CMK (cell line): ENCODE measurements at regions not wholly inside any gene's neighbourhood (a gene's known extent, or its start where the extent isn't known, plus 50 kb on each side); places are given as distances from the start of the nearest gene placed in this dataset.

Experiments used
- DNase-seq: peaks from one replicate; pipeline ENCODE4 v3.0.0-alpha.2; 2010; ENCODE audit warnings: low read depth

DNA sequence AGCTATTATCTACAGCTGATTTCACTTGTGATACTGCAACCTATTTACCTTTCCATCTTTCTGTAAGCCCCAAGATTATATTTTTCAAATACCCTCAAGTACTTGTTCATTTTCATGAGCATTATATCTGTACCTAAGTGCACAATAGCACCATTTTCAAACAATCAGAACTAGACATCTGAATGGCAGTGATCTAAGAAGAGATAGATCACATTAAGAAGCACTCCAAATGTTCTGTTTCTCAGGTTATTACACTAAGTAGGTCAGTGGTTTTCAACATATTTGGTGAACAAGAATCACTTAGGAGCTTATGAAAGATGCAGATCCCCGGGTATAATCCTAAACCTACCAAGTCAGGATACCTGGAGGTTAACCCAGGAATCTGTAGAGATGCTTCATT is 872.7 kb downstream of the DCDC2C start:
- no peak for DNase-seq

DNA sequence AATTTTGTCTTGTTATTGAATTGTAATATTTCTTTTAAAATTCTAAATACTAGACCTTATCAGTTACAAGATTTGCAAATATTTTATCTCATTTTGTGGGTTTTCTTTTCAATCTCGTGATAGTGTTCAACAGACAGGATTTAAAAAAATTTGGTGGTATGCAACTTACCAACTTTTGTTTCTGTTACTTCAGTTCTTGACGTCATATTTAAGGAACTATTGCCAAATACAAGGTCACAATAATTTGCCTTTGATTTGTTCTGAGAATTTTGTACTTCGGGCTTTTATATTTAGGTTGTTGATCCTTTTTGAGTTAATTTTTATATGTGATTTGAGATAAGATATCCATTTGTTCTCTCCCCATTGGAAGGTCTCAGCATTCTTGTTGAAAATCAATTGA is 876.6 kb downstream of the DCDC2C start:
- DNase-seq: no peak

DNA sequence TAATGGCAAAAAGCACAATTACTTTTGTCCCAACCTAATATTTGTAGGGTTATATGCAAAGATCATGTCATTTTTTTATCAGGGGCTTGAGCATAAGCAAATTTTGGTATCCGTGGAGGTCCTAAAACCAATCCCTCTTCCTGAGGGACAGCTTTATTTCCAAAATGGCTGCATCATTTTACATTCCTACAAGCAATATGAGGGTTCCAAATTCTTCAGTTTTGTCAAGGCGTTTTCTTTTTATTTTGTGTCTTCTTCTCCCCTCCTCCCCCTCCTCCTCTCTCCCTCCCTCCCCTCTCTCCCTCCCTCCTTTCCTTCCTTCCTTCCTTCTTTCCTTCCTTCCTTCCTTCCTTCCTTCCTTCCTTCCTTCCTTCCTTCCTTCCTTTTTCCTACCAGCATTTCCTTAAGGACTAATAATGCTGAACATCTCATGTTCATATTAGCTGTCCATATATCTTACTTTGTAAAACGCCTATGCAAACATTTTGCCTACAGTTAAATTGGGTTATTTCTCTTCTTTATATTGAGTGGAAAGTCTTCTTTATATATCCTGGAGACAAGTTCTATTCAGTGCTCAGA is 881.8 kb downstream of the DCDC2C start:
- no peak for DNase-seq

DNA sequence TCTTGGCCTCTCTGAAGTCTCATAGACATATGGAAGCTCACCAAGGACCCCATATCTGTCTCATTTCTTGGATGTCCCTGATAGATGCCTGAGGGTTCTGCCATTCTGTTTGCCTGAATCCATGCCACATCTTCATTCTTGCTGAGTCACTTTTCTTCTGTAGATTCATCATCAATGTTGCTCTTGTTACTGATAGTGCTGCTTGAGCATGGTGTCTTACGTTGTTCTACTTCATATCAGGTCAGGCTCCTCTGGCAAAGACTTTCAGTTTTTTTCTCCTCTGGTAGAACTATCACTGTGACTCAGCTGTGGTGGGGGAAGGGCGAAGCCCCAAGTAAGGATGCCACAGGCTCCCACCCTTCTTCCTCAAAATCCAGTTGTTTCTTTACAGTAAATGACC is 885.2 kb downstream of the DCDC2C start:
- DNase-seq: no peak

DNA sequence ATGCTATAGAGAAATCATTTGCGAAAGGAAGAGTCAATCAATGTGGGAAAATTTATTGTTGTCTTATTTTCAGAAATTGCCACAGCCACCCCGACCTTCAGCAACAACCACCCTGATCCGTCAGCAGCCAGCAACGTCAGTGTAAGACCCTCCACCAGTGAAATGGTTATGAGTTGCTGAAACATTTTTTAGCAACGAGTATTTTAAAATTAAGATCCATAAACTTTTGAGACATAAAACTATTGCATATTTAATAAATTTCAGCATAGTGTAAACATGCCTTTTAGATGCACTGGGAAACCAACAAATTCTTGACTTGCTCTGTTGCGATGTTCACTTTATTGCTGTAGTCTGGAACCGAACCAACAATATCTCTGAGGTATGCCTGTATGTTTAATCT is 887.9 kb downstream of the DCDC2C start:
- DNase-seq: no peak

DNA sequence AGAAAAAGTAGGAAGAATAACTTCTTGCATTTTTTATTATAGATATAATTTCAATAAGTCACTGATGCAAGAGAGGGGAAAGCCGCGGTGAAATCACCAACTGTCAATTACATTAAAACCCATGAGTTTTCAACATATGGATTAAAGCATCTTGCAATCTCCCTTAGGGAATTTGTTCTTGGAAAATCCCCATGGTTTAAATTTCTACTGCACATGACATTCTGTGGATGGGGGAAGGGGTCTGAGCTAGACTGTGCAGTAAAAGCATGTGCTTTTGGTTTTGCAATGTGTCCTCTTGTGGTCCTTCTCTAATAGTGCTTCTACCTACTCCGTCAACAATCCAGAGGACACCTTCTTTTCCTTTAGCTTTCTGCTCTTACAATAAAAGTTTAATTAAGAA is 894.0 kb downstream of the DCDC2C start:
- no peak for DNase-seq

DNA sequence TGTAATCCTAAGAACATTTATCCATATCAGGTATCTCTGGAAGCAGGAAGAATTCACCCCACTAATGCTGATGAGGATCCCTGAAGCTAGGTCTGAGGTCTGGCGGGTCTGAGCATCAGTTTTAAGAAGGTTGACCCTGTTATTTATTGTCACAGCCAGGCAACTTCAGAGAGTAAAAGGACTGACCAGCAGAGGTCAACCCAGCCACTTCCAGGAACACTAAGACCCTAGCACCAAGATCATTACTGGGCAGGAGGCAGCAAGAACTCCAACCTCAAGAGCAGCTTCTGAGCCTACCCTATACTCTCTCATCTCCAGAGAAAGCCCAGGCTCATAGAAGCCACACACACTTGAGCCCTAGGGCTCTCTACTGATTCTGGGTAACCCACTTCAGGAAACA is 901.4 kb downstream of the DCDC2C start:
- no peak for DNase-seq

DNA sequence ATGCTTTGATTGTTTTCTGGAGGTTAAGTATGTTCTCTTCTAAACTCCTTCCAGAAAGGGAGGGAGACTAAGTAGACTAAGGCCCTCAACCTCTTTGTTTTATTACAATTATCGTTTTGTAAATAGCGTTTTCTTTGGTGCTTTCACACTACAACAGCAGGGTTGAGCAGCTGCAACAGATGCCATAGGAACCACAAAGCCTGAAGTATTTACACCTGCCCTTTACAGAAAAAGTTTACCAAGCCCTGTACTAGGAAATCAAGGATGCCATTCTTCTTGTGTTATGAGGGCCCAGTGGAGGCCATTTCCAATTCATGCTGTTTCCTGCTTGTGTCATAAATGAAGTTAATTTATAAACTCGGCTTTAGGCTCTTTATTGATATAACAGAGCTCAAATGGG is 914.8 kb downstream of the DCDC2C start:
- DNase-seq: no peak

DNA sequence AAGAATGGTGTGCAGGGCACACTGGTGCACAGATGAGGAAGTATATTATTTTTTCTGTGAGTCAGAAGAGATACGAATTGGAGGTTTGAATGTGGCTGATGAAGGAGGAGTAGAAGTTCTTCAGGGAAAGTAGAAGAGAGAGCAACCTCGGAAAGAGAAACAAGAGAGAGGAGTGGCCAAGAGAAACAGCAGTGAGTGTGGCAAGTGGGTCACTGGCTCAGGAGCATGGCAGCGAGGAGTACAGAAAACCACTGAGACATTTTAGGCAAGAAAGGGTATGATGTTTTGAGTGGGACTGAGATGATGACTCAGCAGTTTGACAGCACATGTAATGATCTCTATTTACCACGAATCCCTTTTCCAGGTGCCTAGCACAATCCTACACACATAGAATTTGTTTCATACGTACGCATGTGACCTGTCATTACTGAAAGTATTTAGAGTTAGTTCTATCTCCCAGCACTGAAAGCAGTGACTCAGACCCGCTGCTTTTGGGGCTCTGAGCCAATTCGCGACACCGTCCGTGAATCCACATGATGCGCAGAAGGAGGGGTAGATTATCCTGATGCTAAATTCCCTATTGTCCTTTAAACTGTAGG is 915.4 kb downstream of the DCDC2C start:
- no peak for DNase-seq

DNA sequence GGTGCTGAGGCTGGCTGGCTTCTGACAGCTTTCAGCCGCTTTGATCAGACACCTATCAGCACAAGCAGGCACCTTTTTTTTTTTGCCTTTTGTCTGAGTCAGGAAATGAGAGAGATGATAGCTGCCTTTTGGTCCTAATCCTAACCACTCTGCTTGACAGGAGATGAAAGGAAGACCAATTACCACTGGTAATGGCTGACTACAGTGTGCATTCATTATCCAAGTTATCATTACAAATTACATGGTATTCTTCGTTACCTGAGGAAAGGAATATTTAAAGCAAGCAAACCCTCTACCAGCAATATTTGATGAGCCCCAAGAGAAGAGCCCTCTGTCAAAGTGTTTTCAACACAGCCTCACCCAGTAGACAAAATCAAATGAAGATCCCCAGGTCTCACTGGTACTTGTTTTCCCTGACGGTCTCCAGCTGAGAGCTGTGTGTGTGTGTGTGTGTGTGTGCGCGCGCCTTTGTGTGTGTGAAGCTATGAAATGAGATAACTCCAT is 925.7 kb downstream of the DCDC2C start:
- DNase-seq: no peak

DNA sequence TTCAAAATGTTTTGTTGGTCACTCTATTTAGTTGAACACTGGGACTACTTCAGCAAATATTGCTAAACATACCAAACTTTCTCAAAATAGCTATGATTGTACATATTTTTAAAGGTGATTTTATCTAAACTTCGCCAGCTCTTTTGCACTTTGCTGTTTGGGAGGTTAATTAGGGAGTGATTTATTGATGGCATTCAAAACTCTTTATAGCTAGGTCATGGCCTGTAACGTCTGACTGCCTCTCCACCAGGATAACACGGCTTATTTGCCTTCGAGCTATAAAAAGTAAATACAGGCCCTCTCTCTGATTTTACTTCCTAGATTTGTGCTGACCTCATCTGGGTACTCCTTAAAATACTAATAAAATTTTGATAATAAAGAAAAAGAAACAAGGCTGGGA is 931.9 kb downstream of the DCDC2C start:
- no peak for DNase-seq

DNA sequence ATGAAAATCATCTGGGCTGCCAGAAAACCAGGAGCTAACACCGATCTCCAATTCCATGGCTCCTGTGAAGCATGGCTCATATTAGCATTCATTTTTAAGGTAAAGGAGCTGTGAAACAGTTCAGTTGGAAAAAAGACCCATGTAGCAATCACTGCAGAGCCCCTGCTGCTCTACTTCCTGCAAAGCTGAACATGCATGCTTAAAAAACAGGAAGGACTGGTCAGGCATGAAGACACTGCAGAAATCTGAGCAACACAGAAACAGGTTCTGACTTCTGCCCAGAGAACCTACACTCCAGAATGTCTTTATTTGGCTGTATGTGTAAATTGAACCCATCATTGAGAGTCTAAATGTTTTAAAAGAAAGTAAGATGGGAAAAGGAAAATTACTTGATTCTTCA is 950.6 kb downstream of the DCDC2C start:
- DNase-seq: no peak

DNA sequence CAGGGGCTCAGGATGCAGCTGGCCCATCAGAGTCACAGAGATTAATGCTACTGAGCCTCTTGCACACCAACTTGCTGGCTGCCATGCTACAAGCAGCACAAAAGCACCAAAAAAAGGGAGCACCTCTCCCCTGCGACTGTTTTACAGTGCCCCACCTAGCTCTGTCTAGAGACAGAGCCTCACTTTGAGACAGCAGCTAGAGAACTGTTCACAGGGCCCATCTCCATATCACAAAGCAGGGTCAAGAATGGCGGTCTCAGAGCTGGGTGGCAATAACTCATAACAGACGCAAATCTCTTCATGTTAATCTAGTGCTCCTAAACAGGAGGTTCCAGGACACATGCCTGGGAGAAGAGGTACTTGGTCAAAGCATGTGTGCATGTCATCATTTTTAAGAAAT is 953.0 kb downstream of the DCDC2C start:
- DNase-seq: no peak

DNA sequence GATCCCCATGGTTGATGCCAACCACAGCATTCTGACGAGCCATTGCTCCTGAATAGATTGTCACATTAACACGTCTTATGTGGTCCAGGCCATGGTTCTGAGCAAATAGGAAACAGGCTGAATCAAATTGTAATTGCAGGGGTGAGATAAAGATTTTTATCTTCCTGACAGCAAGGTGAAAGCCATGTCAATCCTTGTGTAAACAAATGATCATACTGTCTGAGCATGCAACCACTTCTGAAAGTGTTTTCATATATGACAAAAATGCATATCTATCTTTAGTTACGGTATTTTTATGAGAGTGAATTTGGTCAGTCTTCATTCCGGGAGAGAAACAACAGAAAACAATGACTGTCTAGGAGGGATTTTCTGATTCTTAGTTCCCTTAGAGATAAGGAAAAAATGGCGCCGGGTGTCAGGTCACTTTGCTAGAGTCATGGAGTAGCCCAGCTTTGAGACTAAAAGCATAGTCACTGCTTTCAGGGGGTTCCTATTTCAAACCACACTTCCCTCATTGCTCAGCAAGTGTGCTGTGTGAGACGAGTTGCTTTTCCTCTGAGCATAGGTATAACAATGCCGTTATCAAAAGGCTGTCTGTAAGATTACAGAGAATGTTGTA is 958.9 kb downstream of the DCDC2C start:
- DNase-seq: no peak

DNA sequence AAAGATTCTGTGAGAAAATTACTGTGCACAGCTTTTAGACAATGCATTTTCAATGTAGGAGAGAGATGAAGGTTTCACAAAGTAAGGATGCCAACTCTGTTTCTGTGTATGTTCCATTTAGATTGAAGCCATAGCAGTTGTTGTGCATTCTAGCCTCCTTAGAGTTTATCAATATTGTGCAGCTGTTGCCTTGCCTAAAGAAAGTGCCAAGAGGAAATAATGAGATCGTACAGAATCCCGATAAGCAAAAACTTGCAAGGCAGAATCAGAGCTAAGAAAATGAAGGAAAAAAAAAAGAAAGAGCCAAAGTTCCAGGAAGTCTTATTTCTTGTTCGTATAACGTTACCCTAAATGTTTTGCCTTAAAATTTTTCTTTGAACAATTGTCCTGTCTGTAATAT is 965.0 kb downstream of the DCDC2C start:
- peak; percentile 47 for DNase-seq

DNA sequence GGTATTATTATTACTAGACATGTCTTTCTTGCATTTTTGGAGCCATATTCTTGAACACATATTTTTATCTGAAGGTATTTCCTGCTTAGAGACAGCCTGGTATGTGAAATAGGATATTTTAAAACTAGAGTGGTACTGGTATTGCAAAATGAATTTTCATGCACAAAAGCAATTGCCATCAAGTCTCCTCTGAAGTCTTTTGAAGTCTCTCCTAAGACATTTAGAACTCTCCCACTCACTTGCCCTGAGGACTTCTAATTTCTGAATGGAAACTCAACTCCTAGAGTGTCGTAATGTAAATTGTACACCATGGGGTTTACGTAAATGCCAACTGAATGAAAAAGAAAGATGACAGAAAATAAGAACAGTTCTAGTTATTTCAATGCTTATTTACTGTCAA is 967.0 kb downstream of the DCDC2C start:
- DNase-seq: no peak

DNA sequence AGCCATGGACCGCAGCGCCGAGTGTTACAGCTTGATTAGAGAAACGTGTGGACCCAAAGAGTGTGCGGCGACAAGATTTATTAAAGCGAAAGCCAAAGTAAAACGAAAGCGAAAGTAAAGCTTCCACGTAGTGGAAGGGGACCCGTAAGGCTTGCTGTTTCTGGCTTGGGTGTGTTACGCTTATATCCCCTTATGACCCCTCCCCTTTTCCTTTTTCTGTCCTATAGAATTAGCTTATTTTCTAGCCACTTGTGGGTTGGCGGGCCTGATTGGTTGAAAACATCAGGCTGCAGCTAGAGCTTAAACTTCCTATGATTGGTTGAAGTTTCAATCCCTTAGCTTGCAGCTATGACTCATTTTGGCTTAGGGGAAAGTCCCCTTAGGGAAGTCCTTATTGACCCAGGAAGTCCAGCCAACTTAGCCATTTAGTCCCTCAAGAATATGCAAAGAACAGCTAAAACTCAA is 969.7 kb downstream of the DCDC2C start:
- DNase-seq: peak; percentile 75

DNA sequence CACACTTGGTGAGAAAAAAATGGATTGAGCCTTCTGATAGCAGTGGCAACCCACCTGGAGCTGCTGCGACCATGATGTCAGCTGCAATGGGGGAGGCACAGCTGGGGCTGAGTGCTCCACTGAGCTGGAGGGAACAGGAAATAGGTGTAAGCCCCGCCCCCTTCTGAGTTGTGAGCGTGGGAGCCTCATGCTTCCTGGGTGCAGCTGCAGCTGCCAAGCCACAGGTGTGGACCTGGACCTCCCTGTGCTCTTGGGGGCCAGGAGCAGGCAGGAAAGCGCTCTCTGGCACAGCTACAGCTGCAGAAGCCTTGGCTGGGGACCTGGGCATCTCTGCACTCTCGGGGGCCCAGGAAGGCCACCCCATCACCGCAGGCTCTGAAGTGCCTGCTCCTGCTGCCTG is 970.6 kb downstream of the DCDC2C start:
- no peak for DNase-seq

DNA sequence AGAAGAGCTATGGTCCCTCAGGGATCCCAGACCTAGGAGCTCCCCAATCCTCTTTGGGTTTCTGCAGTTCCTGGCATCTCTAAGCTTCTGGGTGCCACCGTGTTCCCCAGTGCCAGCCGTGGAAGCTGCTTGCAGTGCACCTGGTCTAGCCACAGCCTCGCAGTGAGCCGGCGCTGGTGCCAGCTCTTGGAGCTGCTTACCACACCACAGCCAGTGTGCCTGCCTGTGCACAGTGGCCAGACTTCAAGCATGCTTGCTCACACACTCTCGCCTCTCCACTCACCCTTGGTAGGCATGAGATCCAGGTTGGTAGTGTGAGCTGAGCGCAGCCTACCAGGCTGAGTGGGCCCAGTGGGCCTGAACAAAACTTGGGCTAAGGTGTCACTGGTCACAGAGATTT is 971.9 kb downstream of the DCDC2C start:
- no peak for DNase-seq

DNA sequence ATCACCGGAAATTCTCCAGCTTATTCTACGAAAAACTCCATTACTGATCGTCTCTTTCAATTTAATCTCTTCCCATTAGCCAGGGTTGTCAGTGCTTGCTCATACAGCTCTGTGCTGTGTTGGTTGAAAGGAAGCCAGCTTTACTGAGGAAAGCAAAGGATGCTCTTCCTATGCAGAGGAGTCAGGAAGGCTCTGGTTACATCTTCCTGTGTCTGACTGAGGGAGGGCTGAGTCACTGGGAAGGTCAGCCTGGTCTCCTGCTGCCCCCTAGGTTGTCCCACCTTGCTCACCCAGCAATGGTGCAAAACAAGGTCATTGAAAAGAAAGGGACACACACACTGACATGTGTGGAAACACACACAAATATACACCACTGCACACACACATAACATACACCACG is 975.6 kb downstream of the DCDC2C start:
- DNase-seq: no peak

DNA sequence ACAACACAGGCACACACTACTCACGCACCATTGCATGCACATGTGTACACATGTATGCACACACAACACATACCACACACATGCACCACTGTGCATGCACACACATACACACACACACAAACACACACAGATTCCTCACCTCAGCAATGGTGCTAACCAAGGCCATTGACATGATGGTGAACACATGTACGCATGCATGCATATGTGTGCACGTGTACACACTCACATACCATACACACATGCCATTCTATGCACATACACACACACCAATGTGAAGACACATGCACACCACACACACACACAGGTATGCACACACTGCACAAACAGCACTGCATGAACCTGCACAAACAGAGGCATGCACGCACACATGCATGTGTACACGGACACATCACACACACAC is 976.0 kb downstream of the DCDC2C start:
- no peak for DNase-seq

DNA sequence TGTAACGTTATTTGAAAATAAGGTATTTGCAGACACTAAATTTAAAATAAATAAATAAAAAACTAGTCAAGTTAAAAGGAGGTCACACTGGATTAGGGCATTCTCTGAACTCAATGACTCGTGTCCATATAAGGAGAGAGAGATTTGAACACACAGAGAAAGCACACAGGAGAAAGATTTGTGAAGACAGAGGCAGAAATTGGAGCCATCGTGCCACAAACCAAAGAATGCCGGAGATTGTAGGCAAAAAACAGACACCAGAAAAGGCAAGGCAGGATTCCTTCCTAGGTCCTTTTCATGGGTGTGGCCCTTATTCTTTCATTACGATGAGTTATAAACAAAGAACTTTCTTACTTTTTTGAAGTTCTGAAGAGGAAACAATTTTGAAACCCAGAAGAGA is 981.5 kb downstream of the DCDC2C start:
- no peak for DNase-seq

DNA sequence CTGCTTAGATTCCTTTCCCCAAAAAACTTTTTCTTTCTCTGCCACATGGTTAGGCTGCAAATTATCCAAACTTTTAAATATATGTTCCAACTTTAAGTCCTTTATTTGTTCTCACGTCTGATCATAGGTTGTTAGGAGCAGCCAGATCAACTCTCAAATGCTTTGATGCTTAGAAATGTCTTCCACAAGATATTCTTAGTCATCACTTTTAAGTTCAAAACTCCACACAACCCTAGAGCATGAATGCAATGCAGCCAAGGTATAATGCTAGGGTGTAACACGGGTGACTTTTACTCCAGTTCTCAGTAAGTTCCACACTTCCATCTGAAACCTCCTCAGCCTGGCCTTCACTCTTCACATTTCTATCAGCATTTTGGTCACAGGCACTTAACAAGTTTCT is 987.5 kb downstream of the DCDC2C start:
- DNase-seq: no peak

DNA sequence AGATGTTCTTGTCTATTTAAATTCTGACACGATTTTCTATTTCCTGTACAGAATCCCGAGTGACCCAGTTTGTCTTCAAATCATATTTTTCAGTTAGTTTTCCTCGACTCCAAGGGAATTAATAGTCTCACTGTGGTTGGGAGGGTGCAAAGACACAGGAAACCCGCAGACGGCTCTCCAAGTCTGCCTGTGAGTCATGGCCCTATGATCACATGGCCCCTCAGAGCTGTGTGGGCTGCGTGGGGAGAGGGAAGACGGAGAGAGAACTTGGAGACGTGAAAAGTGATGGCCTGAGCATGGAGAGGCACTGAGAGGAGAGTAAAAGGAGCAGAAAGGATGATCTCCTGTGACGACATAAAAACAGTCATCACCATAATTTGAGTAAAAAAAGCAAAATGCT is 989.9 kb downstream of the DCDC2C start:
- DNase-seq: no peak
